Cardiac fibroblast (primary cell): ENCODE measurements at regions not wholly inside any gene's neighbourhood (a gene's known extent, or its start where the extent isn't known, plus 50 kb on each side); places are given as distances from the start of the nearest gene placed in this dataset.

Experiments
- DNase-seq, 2 donors: peaks; one replicate each; pipeline versions ENCODE4 v3.0.0 to v3.0.0-alpha.2; 2010; ENCODE audit warnings: low read depth in 2 of 2
- H3K4me3 ChIP-seq, 2 donors: replicated peaks in 1 of 2; 1 replicate in 1 of 2; 2 replicates in 1 of 2; pipeline ENCODE4 v1.5.1; 2011; ENCODE audit warnings: low read depth in 2 of 2, low read length in 2 of 2, mild to moderate bottlenecking in 2 of 2, moderate library complexity in 1 of 2
- TF ChIP-seq, protein P1 (sequence below): IDR thresholded peaks from one replicate; pipeline ENCODE4 v1.5.1; 2011; ENCODE audit warnings: low read depth, mild to moderate bottlenecking, low read length, inconsistent platforms

DNA sequence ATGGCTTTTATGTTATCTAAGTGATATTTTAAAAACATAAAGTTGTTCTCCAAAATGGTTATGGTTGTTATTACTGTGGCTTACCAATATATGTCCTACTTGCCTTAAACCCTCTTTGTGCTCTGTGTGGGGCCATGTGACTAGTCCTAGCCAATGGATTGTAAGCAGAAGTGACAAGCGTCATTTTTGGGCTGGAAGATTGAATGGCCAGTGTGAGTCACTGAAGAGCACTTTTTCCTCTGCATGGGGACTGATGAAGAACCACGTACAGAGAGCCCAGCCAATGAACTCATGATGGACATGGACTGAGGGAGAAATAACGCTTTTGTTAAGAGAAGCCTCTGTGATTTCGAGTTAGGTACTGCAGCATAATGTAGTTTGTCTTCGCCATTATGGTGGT lies 332.7 kb downstream of the EDEM1 start:
- no peak overlapping the region for H3K4me3 ChIP-seq
- TF ChIP-seq, protein P1, sequence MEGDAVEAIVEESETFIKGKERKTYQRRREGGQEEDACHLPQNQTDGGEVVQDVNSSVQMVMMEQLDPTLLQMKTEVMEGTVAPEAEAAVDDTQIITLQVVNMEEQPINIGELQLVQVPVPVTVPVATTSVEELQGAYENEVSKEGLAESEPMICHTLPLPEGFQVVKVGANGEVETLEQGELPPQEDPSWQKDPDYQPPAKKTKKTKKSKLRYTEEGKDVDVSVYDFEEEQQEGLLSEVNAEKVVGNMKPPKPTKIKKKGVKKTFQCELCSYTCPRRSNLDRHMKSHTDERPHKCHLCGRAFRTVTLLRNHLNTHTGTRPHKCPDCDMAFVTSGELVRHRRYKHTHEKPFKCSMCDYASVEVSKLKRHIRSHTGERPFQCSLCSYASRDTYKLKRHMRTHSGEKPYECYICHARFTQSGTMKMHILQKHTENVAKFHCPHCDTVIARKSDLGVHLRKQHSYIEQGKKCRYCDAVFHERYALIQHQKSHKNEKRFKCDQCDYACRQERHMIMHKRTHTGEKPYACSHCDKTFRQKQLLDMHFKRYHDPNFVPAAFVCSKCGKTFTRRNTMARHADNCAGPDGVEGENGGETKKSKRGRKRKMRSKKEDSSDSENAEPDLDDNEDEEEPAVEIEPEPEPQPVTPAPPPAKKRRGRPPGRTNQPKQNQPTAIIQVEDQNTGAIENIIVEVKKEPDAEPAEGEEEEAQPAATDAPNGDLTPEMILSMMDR = no peak
- no peak for DNase-seq

DNA sequence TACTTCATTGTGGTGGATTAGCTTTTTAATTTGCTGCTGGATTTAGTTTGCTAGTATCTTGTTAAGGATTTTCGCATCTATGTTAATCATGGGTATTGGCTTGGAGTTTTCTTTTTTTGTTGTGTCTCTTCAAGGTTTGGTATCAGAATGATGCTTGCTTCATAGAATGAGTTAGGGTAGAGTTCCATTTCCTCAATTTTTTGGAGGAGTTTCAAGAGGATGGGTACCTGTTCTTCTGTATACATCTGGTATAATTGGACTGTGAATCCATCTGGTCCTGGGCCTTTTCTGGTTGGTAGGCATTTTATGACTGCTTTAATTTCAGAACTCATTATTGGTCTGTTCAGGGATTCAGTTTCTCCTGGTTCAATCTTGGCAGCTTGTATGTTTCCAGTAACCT lies 335.6 kb downstream of the EDEM1 start:
- DNase-seq = no peak
- no peak overlapping the region for H3K4me3 ChIP-seq
- TF ChIP-seq, protein P1 = no peak

DNA sequence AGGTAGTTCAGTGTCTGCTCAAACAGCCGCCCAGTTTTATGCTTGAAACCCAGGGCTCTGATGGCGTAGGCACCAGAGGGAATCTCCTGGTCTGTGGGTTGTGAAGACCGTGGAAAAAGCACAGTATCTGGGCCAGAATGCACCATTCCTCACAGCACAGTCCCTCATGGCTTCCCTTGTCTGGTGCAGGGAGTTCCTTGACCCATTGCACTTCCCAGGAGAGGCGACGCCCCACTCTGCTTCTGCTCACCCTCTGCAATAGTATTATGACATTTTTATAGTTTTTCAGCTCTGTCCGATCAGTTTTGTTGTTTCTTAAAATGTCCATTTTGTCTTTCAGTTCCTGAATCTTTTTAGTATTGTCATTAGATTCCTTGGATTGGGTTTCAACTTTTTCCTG lies 343.5 kb downstream of the EDEM1 start:
- no peak overlapping the region for H3K4me3 ChIP-seq
- no peak for DNase-seq
- TF ChIP-seq, protein P1 = no peak

DNA sequence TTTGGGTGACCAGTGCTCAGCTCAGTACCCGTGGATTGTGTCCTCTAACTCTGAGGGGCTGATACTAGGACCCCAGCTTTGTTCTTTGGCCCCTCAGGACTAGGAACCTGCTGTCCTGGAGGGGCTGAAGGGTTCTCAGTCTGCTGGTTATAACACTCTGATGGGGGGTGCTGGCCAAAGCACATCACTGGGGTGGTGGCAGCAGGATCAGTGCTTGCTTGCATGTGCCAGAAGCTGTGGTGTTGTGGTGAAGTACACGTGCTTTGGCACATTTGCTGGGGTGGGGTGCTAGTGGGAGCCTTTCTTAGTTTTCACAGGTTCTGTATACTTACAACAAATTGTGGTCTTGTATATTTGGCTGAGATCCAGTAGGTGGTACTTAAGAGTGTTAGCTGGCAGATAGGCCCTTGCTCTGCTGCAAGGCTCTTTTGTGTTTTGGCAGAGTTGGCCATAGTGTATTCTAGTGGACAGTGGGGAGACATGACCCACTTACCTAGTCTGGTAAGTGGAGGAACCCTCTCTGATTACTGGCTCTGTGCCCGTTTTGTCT lies 344.3 kb downstream of the EDEM1 start:
- no peak overlapping the region for H3K4me3 ChIP-seq
- DNase-seq = no peak
- TF ChIP-seq, protein P1 = no peak

DNA sequence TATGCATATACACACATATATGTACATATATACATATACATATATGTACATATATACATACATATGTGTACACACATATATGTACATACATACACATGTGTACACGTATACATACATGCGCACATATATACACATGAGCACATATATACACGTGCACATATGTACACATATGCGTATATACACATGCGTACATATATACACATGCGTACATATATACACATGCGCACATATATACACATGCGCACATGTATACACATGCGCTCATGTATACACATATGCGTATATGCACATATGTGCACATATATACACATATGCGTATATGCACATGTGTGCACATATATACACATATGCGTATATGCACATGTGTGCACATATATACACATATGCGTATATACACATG lies 353.0 kb downstream of the EDEM1 start:
- DNase-seq = no peak
- TF ChIP-seq, protein P1 = no peak
- H3K4me3 ChIP-seq = no peak overlapping the region

DNA sequence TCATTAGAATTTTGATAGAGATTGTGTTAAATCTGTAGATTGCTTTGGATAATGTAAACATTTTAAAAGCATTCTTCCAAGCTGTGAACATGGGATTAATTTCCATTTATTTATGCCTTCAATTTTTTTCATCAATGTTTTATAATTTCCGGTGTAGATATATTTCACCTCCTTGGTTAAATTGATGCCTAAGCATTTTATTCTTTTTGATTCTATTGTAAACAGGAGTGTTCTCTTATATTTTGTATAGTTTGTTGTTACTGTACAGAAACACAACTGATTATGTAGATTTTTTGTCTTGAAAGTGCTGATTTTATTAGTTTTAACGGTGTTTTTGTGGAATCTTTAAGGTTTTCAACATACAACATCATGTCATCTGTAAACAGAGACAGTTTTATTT lies 355.0 kb downstream of the EDEM1 start:
- TF ChIP-seq, protein P1 = no peak
- no peak overlapping the region for H3K4me3 ChIP-seq
- DNase-seq = no peak

DNA sequence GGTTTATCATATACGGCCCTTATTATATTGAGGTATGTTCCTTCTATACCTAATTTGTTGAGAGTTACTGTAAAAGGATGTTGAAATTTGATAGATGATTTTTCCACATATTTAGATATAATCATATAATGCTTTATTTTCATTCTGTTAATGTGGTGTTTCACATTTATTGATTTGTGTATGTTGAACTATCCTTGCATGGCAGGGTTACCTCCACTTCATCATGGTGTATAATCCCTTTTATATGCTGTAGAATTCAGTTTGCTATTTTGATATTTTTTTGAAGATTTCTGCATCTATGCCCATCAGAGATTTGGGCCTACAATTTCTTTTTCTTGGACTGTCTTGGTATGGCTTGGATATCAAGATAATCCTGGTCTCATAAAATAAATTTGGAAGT lies 355.5 kb downstream of the EDEM1 start:
- no peak overlapping the region for H3K4me3 ChIP-seq
- no peak for DNase-seq
- TF ChIP-seq, protein P1 = no peak
